ENCODE measurements at regions not wholly inside any gene's neighbourhood (a gene's known extent, or its start where the extent isn't known, plus 50 kb on each side); places are given as distances from the start of the nearest gene placed in this dataset.

- Histone ChIP-seq H3K27me3 (no peaks in the 10 kb centered on the region), H3K9me3 (no peaks in the 10 kb centered on the region), H3K36me3 (no peaks in the 10 kb centered on the region), H3K27ac (no peak overlapping the region), H3K4me3 (replicated peaks in 1 of 3) (no peak overlapping the region), H3K4me1 (no peaks in the 10 kb centered on the region)
- intact Hi-C loops (cut with DNase I), result no loop called here
- DNase-seq, result no peak
- TF ChIP-seq POLR2A (IDR thresholded peaks at IDR 0.05), result no peak
- TF ChIP-seq CTCF (IDR thresholded peaks at IDR 0.05), result no peak
- WGBS, 2 donors, result 77 to 88% methylated on average over 4 of the region's 4 CpGs
Observed at GRCh38 chr7:45359776-45360175, 202.2 kb downstream of the RAMP3 start.

DNA sequence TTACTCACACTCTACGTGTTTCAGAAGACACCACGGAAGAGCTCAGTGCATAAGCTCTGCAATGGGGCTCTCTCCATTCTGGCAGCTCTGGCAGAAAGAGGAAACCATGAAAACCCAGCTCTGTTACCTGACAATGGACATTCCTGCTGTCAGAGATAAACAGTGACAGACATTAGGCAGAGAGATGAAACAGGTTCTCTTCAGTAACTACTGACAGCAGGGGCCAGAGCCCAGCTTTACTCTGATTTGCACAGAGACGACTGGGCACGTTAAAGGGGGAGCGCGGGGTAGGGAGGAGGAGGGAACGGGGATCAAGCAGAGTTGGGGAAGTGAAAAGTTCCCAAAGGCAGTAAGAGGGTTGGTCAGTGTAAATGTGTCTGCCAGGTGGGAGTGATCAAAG lies 206.1 kb downstream of the RAMP3 start:
- Histone ChIP-seq H3K9me3 (no peaks in the 10 kb centered on the region), H3K4me3 (replicated peaks in 1 of 3) (no peak overlapping the region), H3K27me3 (no peaks in the 10 kb centered on the region), H3K27ac (no peak overlapping the region), H3K4me1 (no peaks in the 10 kb centered on the region), H3K36me3 (no peaks in the 10 kb centered on the region)
- WGBS, 2 donors, result 56 to 76% methylated on average over 7 of the region's 7 CpGs
- intact Hi-C loops (cut with DNase I), result no loop called here
- DNase-seq, result no peak
- TF ChIP-seq CTCF (IDR thresholded peaks at IDR 0.05) (no peak), POLR2A (IDR thresholded peaks at IDR 0.05) (no peak)

- Histone ChIP-seq H3K27me3 (no peaks in the 10 kb centered on the region), H3K9me3 (no peaks in the 10 kb centered on the region), H3K4me3 (replicated peaks in 1 of 3) (no peak overlapping the region), H3K27ac (no peak overlapping the region), H3K4me1 (no peaks in the 10 kb centered on the region), H3K36me3 (no peaks in the 10 kb centered on the region)
- no peak for DNase-seq
- no peak for TF ChIP-seq CTCF (IDR thresholded peaks at IDR 0.05)
- no peak for TF ChIP-seq POLR2A (IDR thresholded peaks at IDR 0.05)
- intact Hi-C loops (cut with DNase I), result no loop called here
- 86 to 87% methylated on average over 4 of the region's 4 CpGs for WGBS, 2 donors
Observed at GRCh38 chr7:45365341-45365740, 207.8 kb downstream of the RAMP3 start.

- Histone ChIP-seq H3K4me1 (no peaks in the 10 kb centered on the region), H3K27ac (no peak overlapping the region), H3K4me3 (replicated peaks in 1 of 3) (no peak overlapping the region), H3K36me3 (no peaks in the 10 kb centered on the region), H3K9me3 (no peaks in the 10 kb centered on the region), H3K27me3 (no peaks in the 10 kb centered on the region)
- TF ChIP-seq CTCF (IDR thresholded peaks at IDR 0.05) (no peak), POLR2A (IDR thresholded peaks at IDR 0.05) (no peak)
- intact Hi-C loops (cut with DNase I), result no loop called here
- 86 to 87% methylated on average over 3 of the region's 3 CpGs for WGBS, 2 donors
- no peak for DNase-seq
Observed at GRCh38 chr7:45366475-45366874, 207.7 kb upstream of the ADCY1 start.

- 69 to 73% methylated on average over 5 of the region's 5 CpGs for WGBS, 2 donors
- DNase-seq, result no peak
Observed at GRCh38 chr7:45367026-45367425, 207.1 kb upstream of the ADCY1 start.

More at GRCh38 chr7:45367026-45367425, 207.1 kb upstream of the ADCY1 start:
- no peak overlapping the region for H3K4me3 ChIP-seq (replicated peaks in 1 of 3)
- no peaks in the 10 kb centered on the region for H3K27me3 ChIP-seq
- H3K4me1 ChIP-seq, result no peaks in the 10 kb centered on the region
- no peak for TF ChIP-seq CTCF (IDR thresholded peaks at IDR 0.05)
- no peak for TF ChIP-seq POLR2A (IDR thresholded peaks at IDR 0.05)
- intact Hi-C loops (cut with DNase I), result no loop called here
- no peak overlapping the region for H3K27ac ChIP-seq
- no peaks in the 10 kb centered on the region for H3K9me3 ChIP-seq
- H3K36me3 ChIP-seq, result no peaks in the 10 kb centered on the region
